K562 (cell line): ENCODE measurements at regions not wholly inside any gene's neighbourhood (a gene's known extent, or its start where the extent isn't known, plus 50 kb on each side); places are given as distances from the start of the nearest gene placed in this dataset.
"Not testable (repeated sequence)": the region's sequence is repeated elsewhere in the genome, so short reads cannot be mapped to it uniquely, and the experiment has no call there.

Experiments
- ARNT ChIP-seq, 2 experiments: fragments of 450-650 bp; IDR thresholded peaks; 2 replicates each; pipeline ENCODE4 v1.6.1; 2016; ENCODE audit warnings: mild to moderate bottlenecking in 1 of 2
- CBFB ChIP-seq: sonication (generic); formaldehyde crosslinking; IDR thresholded peaks from 2 replicates; pipeline ENCODE4 v1.4.0; 2020; ENCODE audit warnings: mild to moderate bottlenecking, missing genetic modification reagents
- GATAD2A ChIP-seq: fragments of 450-650 bp; IDR thresholded peaks from 2 replicates; pipeline ENCODE4 v1.6.1; 2017
- JUND ChIP-seq, 2 experiments: IDR thresholded peaks; 2 replicates in 1 of 2; 3 replicates in 1 of 2; pipeline ENCODE4 v1.6.1; 2011; ENCODE audit warnings: borderline replicate concordance in 2 of 2, low read depth in 2 of 2, low read length in 2 of 2, improper control_type of control experiment in 1 of 2, missing biosample characterization in 1 of 2, missing genetic modification characterization in 1 of 2, missing genetic modification reagents in 1 of 2
- MECOM ChIP-seq: fragments of 250-450 bp; sonication (Bioruptor Pico); IDR thresholded peaks from 2 replicates; pipeline ENCODE4 v1.8.0; 2022; ENCODE audit warnings: inconsistent platforms
- MEIS2 ChIP-seq: fragments of 450-650 bp; IDR thresholded peaks from 2 replicates; pipeline ENCODE4 v1.6.1; 2014; ENCODE audit warnings: mild to moderate bottlenecking; ENCODE audit not compliant: partially characterized antibody
- TAF1 ChIP-seq: IDR thresholded peaks from 2 replicates; pipeline ENCODE4 v1.6.1; 2011; ENCODE audit warnings: mild to moderate bottlenecking, low read length, moderate library complexity; ENCODE audit not compliant: insufficient read depth, control insufficient read depth, severe bottlenecking; ENCODE audit errors: extremely low read depth
- TAF7 ChIP-seq: fragments of 450-650 bp; IDR thresholded peaks from 2 replicates; pipeline ENCODE4 v1.6.1; 2016; ENCODE audit warnings: missing genetic modification characterization, missing compliant biosample characterization
- TEAD4 ChIP-seq, 2 experiments: sonication (generic) in 1 of 2; formaldehyde crosslinking in 1 of 2; IDR thresholded peaks; 2 replicates each; pipeline versions ENCODE4 v1.6.1 to v1.8.0; 2012 to 2022; ENCODE audit warnings: borderline replicate concordance in 1 of 2, inconsistent platforms in 1 of 2, low read length in 1 of 2, mild to moderate bottlenecking in 1 of 2, missing genetic modification reagents in 1 of 2
- YY1 ChIP-seq, 3 experiments: IDR thresholded peaks; 2 replicates each; pipeline ENCODE4 v1.6.1; 2011; ENCODE audit warnings: low read length in 2 of 3, mild to moderate bottlenecking in 2 of 3, moderate library complexity in 2 of 3, borderline replicate concordance in 1 of 3, control low read depth in 1 of 3, low read depth in 1 of 3; ENCODE audit not compliant: insufficient read depth in 3 of 3, insufficient replicate concordance in 2 of 3, control insufficient read depth in 1 of 3, insufficient read length in 1 of 3; ENCODE audit errors: extremely low read depth in 1 of 3
- TF ChIP-seq, protein P1 (sequence below), 2 experiments: fragments of 450-650 bp in 1 of 2; sonication (generic) in 1 of 2; formaldehyde crosslinking in 1 of 2; IDR thresholded peaks in 1 of 2; conservative IDR thresholded peaks in 1 of 2; 2 replicates each; pipeline versions ENCODE4 v1.6.1 to v1.8.1; 2016 to 2023; ENCODE audit warnings: mild to moderate bottlenecking in 2 of 2, moderate library complexity in 2 of 2, inconsistent platforms in 1 of 2, missing genetic modification reagents in 1 of 2
- TF ChIP-seq, protein P2 (sequence below): sonication (generic); formaldehyde crosslinking; IDR thresholded peaks from 2 replicates; pipeline ENCODE4 v1.8.1; 2023; ENCODE audit warnings: mild to moderate bottlenecking, missing genetic modification reagents, moderate library complexity
- TF ChIP-seq, protein P3 (sequence below): sonication (generic); formaldehyde crosslinking; IDR thresholded peaks from 2 replicates; pipeline ENCODE4 v1.8.0; 2022; ENCODE audit warnings: missing genetic modification reagents, mild to moderate bottlenecking, borderline replicate concordance

DNA sequence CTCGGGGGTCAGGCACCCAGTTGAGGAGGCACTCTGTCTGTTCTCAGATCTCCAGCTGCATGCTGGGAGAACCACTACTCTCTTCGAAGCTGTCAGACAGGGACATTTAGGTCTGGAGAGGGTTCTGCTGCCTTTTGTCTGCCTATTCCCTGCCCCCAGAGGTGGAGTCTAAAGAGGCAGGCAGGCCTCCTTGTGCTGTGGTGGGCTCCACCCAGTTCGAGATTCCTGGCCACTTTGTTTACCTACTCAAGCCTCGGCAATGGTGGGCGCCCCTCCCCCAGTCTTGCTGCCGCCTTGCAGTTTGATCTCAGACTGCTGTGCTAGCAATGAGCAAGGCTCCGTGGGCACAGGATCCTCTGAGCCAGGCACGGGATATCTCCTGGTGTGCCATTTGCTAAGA, 171.1 kb upstream of the C1GALT1 start:
- not testable (repeated sequence) for TF ChIP-seq ARNT (IDR thresholded peaks at IDR 0.05); GATAD2A; MECOM (CRISPR knock-in tag); JUND (IDR thresholded peaks at IDR 0.05; ENCODE audit: borderline replicate concordance, low read depth, low read length); JUND (tag; IDR thresholded peaks at IDR 0.05; ENCODE audit: borderline replicate concordance, low read depth, low read length); MEIS2; CBFB (CRISPR knock-in tag); TEAD4 (IDR thresholded peaks at IDR 0.05; ENCODE audit: low read length); TEAD4 (CRISPR knock-in tag; IDR thresholded peaks at IDR 0.05; ENCODE audit: borderline replicate concordance); TAF7 (tag); TAF1; YY1 (IDR thresholded peaks at IDR 0.05; ENCODE audit: borderline replicate concordance in 1 of 3, control insufficient read depth in 1 of 3, extremely low read depth in 1 of 3, insufficient read depth in 3 of 3, insufficient read length in 1 of 3, insufficient replicate concordance in 2 of 3, low read depth in 1 of 3, low read length in 2 of 3)
- TF ChIP-seq, protein P1, sequence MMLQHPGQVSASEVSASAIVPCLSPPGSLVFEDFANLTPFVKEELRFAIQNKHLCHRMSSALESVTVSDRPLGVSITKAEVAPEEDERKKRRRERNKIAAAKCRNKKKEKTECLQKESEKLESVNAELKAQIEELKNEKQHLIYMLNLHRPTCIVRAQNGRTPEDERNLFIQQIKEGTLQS (IDR thresholded peaks at IDR 0.05) = not testable (repeated sequence)
- TF ChIP-seq, protein P1 (CRISPR knock-in tag; conservative IDR thresholded peaks at IDR 0.05) = not testable (repeated sequence)
- TF ChIP-seq, protein P2, sequence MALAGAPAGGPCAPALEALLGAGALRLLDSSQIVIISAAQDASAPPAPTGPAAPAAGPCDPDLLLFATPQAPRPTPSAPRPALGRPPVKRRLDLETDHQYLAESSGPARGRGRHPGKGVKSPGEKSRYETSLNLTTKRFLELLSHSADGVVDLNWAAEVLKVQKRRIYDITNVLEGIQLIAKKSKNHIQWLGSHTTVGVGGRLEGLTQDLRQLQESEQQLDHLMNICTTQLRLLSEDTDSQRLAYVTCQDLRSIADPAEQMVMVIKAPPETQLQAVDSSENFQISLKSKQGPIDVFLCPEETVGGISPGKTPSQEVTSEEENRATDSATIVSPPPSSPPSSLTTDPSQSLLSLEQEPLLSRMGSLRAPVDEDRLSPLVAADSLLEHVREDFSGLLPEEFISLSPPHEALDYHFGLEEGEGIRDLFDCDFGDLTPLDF (CRISPR knock-in tag) = not testable (repeated sequence)
- TF ChIP-seq, protein P3, sequence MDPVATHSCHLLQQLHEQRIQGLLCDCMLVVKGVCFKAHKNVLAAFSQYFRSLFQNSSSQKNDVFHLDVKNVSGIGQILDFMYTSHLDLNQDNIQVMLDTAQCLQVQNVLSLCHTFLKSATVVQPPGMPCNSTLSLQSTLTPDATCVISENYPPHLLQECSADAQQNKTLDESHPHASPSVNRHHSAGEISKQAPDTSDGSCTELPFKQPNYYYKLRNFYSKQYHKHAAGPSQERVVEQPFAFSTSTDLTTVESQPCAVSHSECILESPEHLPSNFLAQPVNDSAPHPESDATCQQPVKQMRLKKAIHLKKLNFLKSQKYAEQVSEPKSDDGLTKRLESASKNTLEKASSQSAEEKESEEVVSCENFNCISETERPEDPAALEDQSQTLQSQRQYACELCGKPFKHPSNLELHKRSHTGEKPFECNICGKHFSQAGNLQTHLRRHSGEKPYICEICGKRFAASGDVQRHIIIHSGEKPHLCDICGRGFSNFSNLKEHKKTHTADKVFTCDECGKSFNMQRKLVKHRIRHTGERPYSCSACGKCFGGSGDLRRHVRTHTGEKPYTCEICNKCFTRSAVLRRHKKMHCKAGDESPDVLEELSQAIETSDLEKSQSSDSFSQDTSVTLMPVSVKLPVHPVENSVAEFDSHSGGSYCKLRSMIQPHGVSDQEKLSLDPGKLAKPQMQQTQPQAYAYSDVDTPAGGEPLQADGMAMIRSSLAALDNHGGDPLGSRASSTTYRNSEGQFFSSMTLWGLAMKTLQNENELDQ = not testable (repeated sequence)
